ENCODE measurements at regions not wholly inside any gene's neighbourhood (a gene's known extent, or its start where the extent isn't known, plus 50 kb on each side); places are given as distances from the start of the nearest gene placed in this dataset.
A peak's percentile ranks its signal among the peaks of the same experiment; 100 is the strongest.

- no peaks in the 10 kb centered on the region for H3K36me3 ChIP-seq
- H3K4me1 ChIP-seq = peaks cover 44% of the 10 kb centered on the region
- H3K27me3 ChIP-seq = no peaks in the 10 kb centered on the region
- peaks cover 5% of the 10 kb centered on the region; the same call in 1 of the 2 replicates for H3K9me3 ChIP-seq (replicated peaks)
- H3K27ac ChIP-seq = peak overlapping the region; percentile 91
- H3K4me3 ChIP-seq = no peak overlapping the region
- DNase-seq = peak; percentile 94 to 97
Observed at GRCh38 chr20:51335329-51335841, 207.1 kb downstream of the NFATC2 start.

GRCh38 chr20:51334609-51335008 is 207.9 kb downstream of the NFATC2 start:
- no peaks in the 10 kb centered on the region for H3K27me3 ChIP-seq
- H3K4me3 ChIP-seq = no peak overlapping the region
- 0 out of 2 replicates have a peak, but pooled peaks cover 3% of the 10 kb centered on the region for H3K9me3 ChIP-seq (replicated peaks)
- H3K4me1 ChIP-seq = peaks cover 36% of the 10 kb centered on the region
- no peak for DNase-seq
- H3K27ac ChIP-seq = peak overlapping the region; percentile 91
- H3K36me3 ChIP-seq = no peaks in the 10 kb centered on the region

GRCh38 chr20:51333971-51334370 is 208.5 kb downstream of the NFATC2 start:
- Histone ChIP-seq H3K4me3 (no peak overlapping the region), H3K9me3 (replicated peaks) (0 out of 2 replicates have a peak, but pooled peaks cover 3% of the 10 kb centered on the region), H3K27ac (peak overlapping the region; percentile 91), H3K27me3 (no peaks in the 10 kb centered on the region), H3K36me3 (no peaks in the 10 kb centered on the region), H3K4me1 (peaks cover 30% of the 10 kb centered on the region)
- DNase-seq = no peak

GRCh38 chr20:51333446-51333845 is 209.1 kb downstream of the NFATC2 start:
- DNase-seq = no peak
- H3K36me3 ChIP-seq = no peaks in the 10 kb centered on the region
- H3K27me3 ChIP-seq = no peaks in the 10 kb centered on the region
- H3K4me3 ChIP-seq = no peak overlapping the region
- H3K9me3 ChIP-seq (replicated peaks) = 0 out of 2 replicates have a peak, but pooled peaks cover 3% of the 10 kb centered on the region
- peaks cover 27% of the 10 kb centered on the region for H3K4me1 ChIP-seq
- H3K27ac ChIP-seq = no peak overlapping the region; the same call in 1 of the 2 replicates

- H3K36me3 ChIP-seq = no peaks in the 10 kb centered on the region
- H3K27ac ChIP-seq = no peak overlapping the region
- no peak overlapping the region for H3K4me3 ChIP-seq
- 0 out of 2 replicates have a peak, but pooled peaks cover 4% of the 10 kb centered on the region for H3K9me3 ChIP-seq (replicated peaks)
- H3K4me1 ChIP-seq = peaks cover 22% of the 10 kb centered on the region
- no peaks in the 10 kb centered on the region for H3K27me3 ChIP-seq
- no peak for DNase-seq
Observed at GRCh38 chr20:51331481-51331880, 211.0 kb downstream of the NFATC2 start.

GRCh38 chr20:51329845-51330244 is 212.7 kb downstream of the NFATC2 start:
- Histone ChIP-seq H3K4me3 (no peak overlapping the region), H3K27me3 (no peaks in the 10 kb centered on the region), H3K9me3 (replicated peaks) (0 out of 2 replicates have a peak, but pooled peaks cover 6% of the 10 kb centered on the region), H3K27ac (no peak overlapping the region), H3K36me3 (no peaks in the 10 kb centered on the region), H3K4me1 (peaks cover 11% of the 10 kb centered on the region)
- no peak for DNase-seq

- Histone ChIP-seq H3K9me3 (replicated peaks) (0 out of 2 replicates have a peak, but pooled peaks cover 3% of the 10 kb centered on the region), H3K27me3 (no peaks in the 10 kb centered on the region), H3K36me3 (no peaks in the 10 kb centered on the region), H3K4me3 (no peak overlapping the region), H3K27ac (no peak overlapping the region), H3K4me1 (no peaks in the 10 kb centered on the region; the same call in 1 of the 2 replicates)
- no peak for DNase-seq
Observed at GRCh38 chr20:51327251-51327841, 215.2 kb downstream of the NFATC2 start.

- no peaks in the 10 kb centered on the region for H3K27me3 ChIP-seq
- DNase-seq = peak in 1 of 2 experiments; percentile 42
- no peak overlapping the region for H3K27ac ChIP-seq
Observed at GRCh38 chr20:51326201-51326819, 216.2 kb downstream of the NFATC2 start.

GRCh38 chr20:51322164-51322707 is 220.3 kb downstream of the NFATC2 start:
- H3K4me1 ChIP-seq = peaks cover 21% of the 10 kb centered on the region

More at GRCh38 chr20:51326201-51326819, 216.2 kb downstream of the NFATC2 start:
- no peaks in the 10 kb centered on the region for H3K36me3 ChIP-seq
- no peak overlapping the region for H3K4me3 ChIP-seq
- H3K4me1 ChIP-seq = peaks cover 6% of the 10 kb centered on the region
- H3K9me3 ChIP-seq (replicated peaks) = 0 out of 2 replicates have a peak, but pooled peaks cover 3% of the 10 kb centered on the region

GRCh38 chr20:51321343-51322163 is 221.0 kb downstream of the NFATC2 start:
- Histone ChIP-seq H3K4me1 (peaks cover 21% of the 10 kb centered on the region), H3K27ac (0 out of 2 replicates have a peak overlapping the region, but pooled peaks have one; percentile 10), H3K27me3 (no peaks in the 10 kb centered on the region), H3K36me3 (no peaks in the 10 kb centered on the region), H3K9me3 (replicated peaks) (0 out of 2 replicates have a peak, but pooled peaks cover 2% of the 10 kb centered on the region), H3K4me3 (no peak overlapping the region)
- DNase-seq = peak; percentile 56 to 63

More at GRCh38 chr20:51322164-51322707, 220.3 kb downstream of the NFATC2 start:
- Histone ChIP-seq H3K9me3 (replicated peaks) (0 out of 2 replicates have a peak, but pooled peaks cover 3% of the 10 kb centered on the region), H3K4me3 (no peak overlapping the region), H3K27me3 (no peaks in the 10 kb centered on the region), H3K27ac (no peak overlapping the region), H3K36me3 (no peaks in the 10 kb centered on the region)
- DNase-seq = no peak

- no peak overlapping the region for H3K4me3 ChIP-seq
- DNase-seq = no peak
- H3K4me1 ChIP-seq = peaks cover 21% of the 10 kb centered on the region
- no peak overlapping the region for H3K27ac ChIP-seq
- H3K27me3 ChIP-seq = no peaks in the 10 kb centered on the region
- H3K36me3 ChIP-seq = no peaks in the 10 kb centered on the region
- H3K9me3 ChIP-seq (replicated peaks) = no peaks in the 10 kb centered on the region
Observed at GRCh38 chr20:51319522-51319921, 223.0 kb downstream of the NFATC2 start.

GRCh38 chr20:51318058-51318949 is 224.2 kb downstream of the NFATC2 start:
- peak; percentile 66 to 77 for DNase-seq
- Histone ChIP-seq H3K36me3 (no peaks in the 10 kb centered on the region), H3K4me1 (peaks cover 21% of the 10 kb centered on the region)

GRCh38 chr20:51315390-51315789 is 227.1 kb downstream of the NFATC2 start:
- H3K4me1 ChIP-seq = peaks cover 9% of the 10 kb centered on the region; the same call in 1 of the 2 replicates
- no peaks in the 10 kb centered on the region for H3K36me3 ChIP-seq
- H3K27ac ChIP-seq = no peak overlapping the region

More at GRCh38 chr20:51318058-51318949, 224.2 kb downstream of the NFATC2 start:
- Histone ChIP-seq H3K4me3 (no peak overlapping the region), H3K27ac (no peak overlapping the region), H3K9me3 (replicated peaks) (no peaks in the 10 kb centered on the region), H3K27me3 (no peaks in the 10 kb centered on the region)

More at GRCh38 chr20:51315390-51315789, 227.1 kb downstream of the NFATC2 start:
- 0 out of 2 replicates have a peak, but pooled peaks cover 4% of the 10 kb centered on the region for H3K27me3 ChIP-seq
- no peak for DNase-seq
- no peaks in the 10 kb centered on the region for H3K9me3 ChIP-seq (replicated peaks)
- H3K4me3 ChIP-seq = no peak overlapping the region

All from SJCRH30 (cell line).